K562 (cell line): ENCODE measurements at regions not wholly inside any gene's neighbourhood (a gene's known extent, or its start where the extent isn't known, plus 50 kb on each side); places are given as distances from the start of the nearest gene placed in this dataset.

Experiments used
- ATAC-seq: fragments of 200-7000 bp; cut with Tn5 transposase; 3 replicates; pipeline ENCODE4 v1.9.1; 2020; ENCODE audit warnings: moderate library complexity
- BruUV-seq: library from RNA; stranded (reverse); fragments of 400-500 nt; replicated peaks from 2 replicates; lab custom pipeline; 2021; lab: Mats Ljungman, UMichigan
- CTCF ChIA-PET: fragments of 300-600 bp; formaldehyde crosslinking; extraction: SDS; loops from one replicate; lab custom pipeline; 2021; ENCODE audit warnings: low intra/inter-chr PET ratio; lab: Yijun Ruan, JAX
- POLR2A ChIA-PET: fragments of 300-600, 350-650 bp; sonication (Branson Sonifier 250); formaldehyde crosslinking; extraction: SDS; loops from one replicate; lab custom pipeline; 2021; ENCODE audit warnings: antibody characterized with exemption, inconsistent platforms; lab: Yijun Ruan, JAX
- DNase-seq, 4 experiments: peaks; one replicate each; pipeline versions ENCODE4 v3.0.0 to v3.0.0-alpha.2; 2011 to 2018; ENCODE audit warnings: low spot score in 3 of 4, mixed read lengths in 3 of 4; ENCODE audit errors: extremely low read depth in 1 of 4
- FAIRE-seq: peaks from 2 replicates; lab custom pipeline; 2011; peaks lifted over from hg19 to GRCh38; lab: Jason Lieb, UNC
- H2AFZ ChIP-seq: 2 replicates; pipeline ENCODE4 v1.6.0; 2011; ENCODE audit warnings: low read depth, low read length, control low read depth, inconsistent platforms
- H3K27ac ChIP-seq: fragments of 200-600 bp; 3 replicates; pipeline ENCODE4 v1.8.0; 2011; ENCODE audit warnings: low read depth, mild to moderate bottlenecking, control low read depth, inconsistent platforms, low read length, moderate library complexity, mixed read lengths; ENCODE audit errors: extremely low read depth
- H3K27me3 ChIP-seq, 2 experiments: fragments of 300-600 bp in 1 of 2; 2 replicates in 1 of 2; 3 replicates in 1 of 2; pipeline versions ENCODE4 v1.6.0 to v1.8.0; 2011; ENCODE audit warnings: inconsistent platforms in 2 of 2, low read length in 2 of 2, mild to moderate bottlenecking in 1 of 2, mixed read lengths in 1 of 2, moderate library complexity in 1 of 2; ENCODE audit not compliant: control insufficient read depth in 2 of 2, insufficient read depth in 2 of 2
- H3K36me3 ChIP-seq: fragments of 300-600 bp; 3 replicates; pipeline ENCODE4 v1.8.0; 2011; ENCODE audit warnings: mild to moderate bottlenecking, low read length, inconsistent platforms; ENCODE audit not compliant: control insufficient read depth, insufficient read depth
- H3K4me1 ChIP-seq, 2 experiments: fragments of 200-600 bp in 1 of 2; replicated peaks in 1 of 2; 2 replicates in 1 of 2; 3 replicates in 1 of 2; pipeline versions ENCODE4 v1.5.1 to v1.8.0; 2011; ENCODE audit warnings: inconsistent platforms in 2 of 2, low read length in 2 of 2, mild to moderate bottlenecking in 1 of 2, mixed read lengths in 1 of 2, moderate library complexity in 1 of 2; ENCODE audit not compliant: control insufficient read depth in 2 of 2, insufficient read depth in 2 of 2
- H3K4me2 ChIP-seq: 2 replicates; pipeline ENCODE4 v1.6.1; 2011; ENCODE audit warnings: low read length, control low read depth, inconsistent platforms, mixed read lengths; ENCODE audit not compliant: insufficient read depth
- H3K4me3 ChIP-seq: fragments of 200-600 bp; sonication (generic), shearing (Covaris generic); 2 replicates; pipeline ENCODE4 v1.5.1; 2016; ENCODE audit warnings: control low read depth, inconsistent platforms
- H3K79me2 ChIP-seq: fragments of 200-600 bp; 3 replicates; pipeline ENCODE4 v1.8.0; 2011; ENCODE audit warnings: low read length, inconsistent platforms; ENCODE audit not compliant: control insufficient read depth, insufficient read depth
- H3K9ac ChIP-seq, 2 experiments: 2 replicates each; pipeline versions ENCODE4 v1.6.0 to v1.6.1; 2011; ENCODE audit warnings: low read depth in 2 of 2, low read length in 2 of 2, control low read depth in 1 of 2, inconsistent platforms in 1 of 2, mild to moderate bottlenecking in 1 of 2, mixed read lengths in 1 of 2; ENCODE audit not compliant: insufficient read depth in 1 of 2
- H3K9me1 ChIP-seq: one replicate; pipeline ENCODE4 v1.6.0; 2011; ENCODE audit warnings: inconsistent platforms, mild to moderate bottlenecking, low read length, moderate library complexity; ENCODE audit not compliant: control insufficient read depth, insufficient read depth
- H3K9me3 ChIP-seq: replicated peaks from 2 replicates; pipeline ENCODE4 v1.5.1; 2011; ENCODE audit warnings: low read depth, low read length, inconsistent platforms; ENCODE audit not compliant: control insufficient read depth, insufficient read depth
- H4K20me1 ChIP-seq: replicated peaks from 2 replicates; pipeline ENCODE4 v1.6.1; 2011; ENCODE audit warnings: low read length, inconsistent platforms, mixed read lengths; ENCODE audit not compliant: control insufficient read depth, insufficient read depth
- ARID2 ChIP-seq: fragments of 450-650 bp; IDR thresholded peaks from 2 replicates; pipeline ENCODE4 v1.6.1; 2017; ENCODE audit warnings: antibody characterized with exemption, mild to moderate bottlenecking
- SNIP1 ChIP-seq: fragments of 450-650 bp; IDR thresholded peaks from 2 replicates; pipeline ENCODE4 v1.7.1; 2017; ENCODE audit warnings: low read depth, mild to moderate bottlenecking
- TEAD4 ChIP-seq, 2 experiments: sonication (generic) in 1 of 2; formaldehyde crosslinking in 1 of 2; IDR thresholded peaks; 2 replicates each; pipeline versions ENCODE4 v1.6.1 to v1.8.0; 2012 to 2022; ENCODE audit warnings: borderline replicate concordance in 1 of 2, inconsistent platforms in 1 of 2, low read length in 1 of 2, mild to moderate bottlenecking in 1 of 2, missing genetic modification reagents in 1 of 2
- THRAP3 ChIP-seq: fragments of 450-650 bp; IDR thresholded peaks from 2 replicates; pipeline ENCODE4 v1.6.1; 2016; ENCODE audit warnings: mild to moderate bottlenecking, inconsistent platforms, borderline replicate concordance
- TRIM24 ChIP-seq, 2 experiments: fragments of 450-650 bp; IDR thresholded peaks; 2 replicates each; pipeline ENCODE4 v1.6.1; 2016
- ZBTB12 ChIP-seq: fragments of 250-450 bp; sonication (Bioruptor Pico); IDR thresholded peaks from 2 replicates; pipeline ENCODE4 v1.4.0; 2020
- ZNF76 ChIP-seq: fragments of 250-450 bp; sonication (Bioruptor Pico); IDR thresholded peaks from 2 replicates; pipeline ENCODE4 v1.4.0; 2020; ENCODE audit warnings: mild to moderate bottlenecking, moderate library complexity, borderline replicate concordance
- WGBS: fragments of 100-300 bp; shearing (Covaris generic); methylation state at CpG from one replicate; pipeline ENCODE4 v1.1.6; 2016; ENCODE audit warnings: low coverage, mixed read lengths; ENCODE audit not compliant: insufficient coverage; ENCODE audit errors: missing lambda C conversion rate; 5-methylcytosine and 5-hydroxymethylcytosine counted together
- in situ Hi-C: fragments of 300-500 bp; cut with MboI; formaldehyde crosslinking; loops from 4 replicates; pipeline ENCODE4 v1.15.0; 2018; ENCODE audit warnings: inconsistent platforms, mixed read lengths
- intact Hi-C: fragments of 100-400 bp; cut with micrococcal nuclease; formaldehyde crosslinking; loops from 2 replicates; pipeline ENCODE4 v1.14.2; 2022

GRCh38 chr9:89868100-89868499 lies 263.3 kb downstream of the GADD45G start:
- FAIRE-seq: no peak
- CTCF ChIA-PET: no interaction called here

More at GRCh38 chr9:89868100-89868499, 263.3 kb downstream of the GADD45G start:
- TF ChIP-seq TEAD4 (IDR thresholded peaks at IDR 0.05; ENCODE audit: low read length) (no peak), TEAD4 (CRISPR knock-in tag; IDR thresholded peaks at IDR 0.05; ENCODE audit: borderline replicate concordance) (no peak), ZBTB12 (CRISPR knock-in tag) (no peak), THRAP3 (no peak), ARID2 (no peak), SNIP1 (no peak), TRIM24 (IDR thresholded peaks at IDR 0.05) (no peak), ZNF76 (no peak)
- Histone ChIP-seq H3K9me1 (no peaks in the 10 kb centered on the region), H4K20me1 (no peaks in the 10 kb centered on the region), H3K4me2 (no peak overlapping the region), H2AFZ (no peak overlapping the region), H3K9me3 (no peaks in the 10 kb centered on the region), H3K27me3 (no peaks in the 10 kb centered on the region; a peak in 1 of 5 replicates), H3K36me3 (no peaks in the 10 kb centered on the region), H3K4me1 (no peaks in the 10 kb centered on the region), H3K9ac (no peak overlapping the region), H3K4me3 (no peak overlapping the region), H3K79me2 (no peaks in the 10 kb centered on the region), H3K27ac (no peak overlapping the region)
- BruUV-seq: no TSS peak
- POLR2A ChIA-PET: no interaction called here
- no peak for ATAC-seq
- 5% methylated on average over 4 of the region's 4 CpGs for WGBS
- DNase-seq: no peak
- in situ Hi-C loops (no loop called here), intact Hi-C loops (no loop called here)
